ENCODE measurements at regions not wholly inside any gene's neighbourhood (a gene's known extent, or its start where the extent isn't known, plus 50 kb on each side); places are given as distances from the start of the nearest gene placed in this dataset.

DNA sequence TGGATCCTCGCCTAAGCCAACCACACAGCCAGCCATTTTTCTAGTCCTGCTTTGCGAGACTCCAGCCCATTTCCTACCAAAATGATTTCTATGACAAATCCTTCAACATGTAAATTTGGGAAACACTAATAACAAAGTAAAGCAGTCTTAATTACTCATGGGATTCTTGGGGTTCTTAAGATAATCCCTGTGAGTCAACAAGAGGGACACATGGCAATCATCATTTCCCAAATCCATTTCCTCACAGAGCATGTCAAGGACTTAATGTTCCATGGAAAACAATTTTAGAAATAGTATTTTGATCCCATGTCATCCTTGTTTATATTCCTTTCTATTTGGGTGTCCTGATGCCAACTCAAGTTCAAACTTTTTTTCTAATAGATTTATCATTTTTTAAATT, 322.7 kb upstream of the NOX3 start:
- no peak for TF ChIP-seq CTCF (IDR thresholded peaks at IDR 0.05)
- TF ChIP-seq POLR2A (IDR thresholded peaks at IDR 0.05) = no peak
- no peak for TF ChIP-seq POLR2AphosphoS5 (IDR thresholded peaks at IDR 0.05)

Measured in prostate gland (tissue), 2 donors.